ENCODE measurements at regions not wholly inside any gene's neighbourhood (a gene's known extent, or its start where the extent isn't known, plus 50 kb on each side); places are given as distances from the start of the nearest gene placed in this dataset.

DNA sequence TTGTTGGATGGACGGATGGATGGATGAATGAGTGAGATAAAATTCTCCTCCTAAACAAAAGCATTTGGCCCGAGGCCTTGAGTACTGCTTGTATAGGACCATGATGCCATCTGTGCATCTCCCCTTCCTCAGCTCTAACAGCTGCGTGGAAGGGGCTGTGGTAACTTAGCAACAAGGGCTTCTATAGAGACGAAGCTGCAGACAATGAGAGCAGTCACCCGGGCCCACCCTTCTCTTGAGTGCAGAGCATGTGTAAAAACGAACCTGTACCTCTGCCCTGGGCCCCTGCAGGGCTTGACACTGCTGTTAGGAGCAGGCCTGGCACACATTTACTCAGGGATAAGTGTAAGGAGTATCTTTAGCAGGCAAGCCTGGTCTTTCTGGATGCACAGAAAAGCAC lies 391.5 kb downstream of the CADM1 start:
- no peak for DNase-seq (ENCODE audit: extremely low read depth, low read depth)
- TF ChIP-seq, protein P1, sequence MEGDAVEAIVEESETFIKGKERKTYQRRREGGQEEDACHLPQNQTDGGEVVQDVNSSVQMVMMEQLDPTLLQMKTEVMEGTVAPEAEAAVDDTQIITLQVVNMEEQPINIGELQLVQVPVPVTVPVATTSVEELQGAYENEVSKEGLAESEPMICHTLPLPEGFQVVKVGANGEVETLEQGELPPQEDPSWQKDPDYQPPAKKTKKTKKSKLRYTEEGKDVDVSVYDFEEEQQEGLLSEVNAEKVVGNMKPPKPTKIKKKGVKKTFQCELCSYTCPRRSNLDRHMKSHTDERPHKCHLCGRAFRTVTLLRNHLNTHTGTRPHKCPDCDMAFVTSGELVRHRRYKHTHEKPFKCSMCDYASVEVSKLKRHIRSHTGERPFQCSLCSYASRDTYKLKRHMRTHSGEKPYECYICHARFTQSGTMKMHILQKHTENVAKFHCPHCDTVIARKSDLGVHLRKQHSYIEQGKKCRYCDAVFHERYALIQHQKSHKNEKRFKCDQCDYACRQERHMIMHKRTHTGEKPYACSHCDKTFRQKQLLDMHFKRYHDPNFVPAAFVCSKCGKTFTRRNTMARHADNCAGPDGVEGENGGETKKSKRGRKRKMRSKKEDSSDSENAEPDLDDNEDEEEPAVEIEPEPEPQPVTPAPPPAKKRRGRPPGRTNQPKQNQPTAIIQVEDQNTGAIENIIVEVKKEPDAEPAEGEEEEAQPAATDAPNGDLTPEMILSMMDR (IDR thresholded peaks at IDR 0.05; ENCODE audit: low read depth, low read length), result no peak

DNA sequence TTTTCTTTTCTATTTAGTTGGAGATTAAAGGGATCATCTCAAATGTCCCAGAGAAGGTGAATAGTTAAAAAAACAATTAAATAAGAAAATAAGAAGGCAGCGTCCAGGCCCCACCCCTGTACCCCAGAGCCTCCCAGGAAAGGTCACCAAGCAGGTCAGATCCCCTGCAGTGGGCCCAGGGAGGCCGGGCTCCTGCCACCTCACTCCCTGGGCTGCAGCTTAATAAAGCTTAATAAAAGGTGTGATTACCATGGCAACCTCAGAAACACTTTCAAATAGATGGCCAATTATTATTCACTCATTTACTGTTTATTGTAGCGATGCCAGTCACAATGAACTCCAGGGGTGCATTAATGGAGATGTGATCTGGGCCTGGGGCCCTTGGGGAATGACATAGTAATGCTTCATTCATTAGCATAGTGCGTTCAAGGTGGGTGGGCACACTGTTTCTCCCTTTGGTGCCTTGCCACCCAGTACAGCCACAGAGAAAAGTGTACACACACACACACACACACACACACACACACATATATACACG lies 386.2 kb downstream of the CADM1 start:
- TF ChIP-seq, protein P1 (IDR thresholded peaks at IDR 0.05; ENCODE audit: low read depth, low read length), result no peak
- DNase-seq (ENCODE audit: extremely low read depth, low read depth), result no peak

DNA sequence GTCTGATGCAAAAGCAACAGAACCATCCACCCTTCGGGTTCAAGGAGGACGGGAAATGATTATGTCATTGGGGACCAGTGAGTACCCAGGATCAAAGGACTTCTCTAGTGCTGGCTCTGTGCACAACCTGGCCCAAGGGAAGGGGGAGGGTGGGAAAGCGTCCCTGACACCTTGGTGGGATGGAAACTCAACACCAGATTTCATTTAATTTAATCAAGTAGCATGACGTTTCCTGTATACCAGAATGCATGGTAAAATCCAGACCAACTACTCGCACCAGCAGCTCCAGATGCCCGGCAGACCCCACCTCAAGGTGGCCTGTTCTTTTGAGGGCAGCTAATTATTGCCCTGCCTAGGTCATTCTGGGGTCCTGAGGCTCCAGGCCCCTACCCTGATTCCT lies 385.1 kb downstream of the CADM1 start:
- no peak for DNase-seq (ENCODE audit: extremely low read depth, low read depth)
- TF ChIP-seq, protein P1 (IDR thresholded peaks at IDR 0.05; ENCODE audit: low read depth, low read length), result no peak
